ENCODE measurements at regions not wholly inside any gene's neighbourhood (a gene's known extent, or its start where the extent isn't known, plus 50 kb on each side); places are given as distances from the start of the nearest gene placed in this dataset.

GRCh38 chr5:174182111-174182510 is 136.6 kb downstream of the NSG2 start:
- DNase-seq (ENCODE audit: low read depth in 2 of 2) = no peak
- TF ChIP-seq, protein P1, sequence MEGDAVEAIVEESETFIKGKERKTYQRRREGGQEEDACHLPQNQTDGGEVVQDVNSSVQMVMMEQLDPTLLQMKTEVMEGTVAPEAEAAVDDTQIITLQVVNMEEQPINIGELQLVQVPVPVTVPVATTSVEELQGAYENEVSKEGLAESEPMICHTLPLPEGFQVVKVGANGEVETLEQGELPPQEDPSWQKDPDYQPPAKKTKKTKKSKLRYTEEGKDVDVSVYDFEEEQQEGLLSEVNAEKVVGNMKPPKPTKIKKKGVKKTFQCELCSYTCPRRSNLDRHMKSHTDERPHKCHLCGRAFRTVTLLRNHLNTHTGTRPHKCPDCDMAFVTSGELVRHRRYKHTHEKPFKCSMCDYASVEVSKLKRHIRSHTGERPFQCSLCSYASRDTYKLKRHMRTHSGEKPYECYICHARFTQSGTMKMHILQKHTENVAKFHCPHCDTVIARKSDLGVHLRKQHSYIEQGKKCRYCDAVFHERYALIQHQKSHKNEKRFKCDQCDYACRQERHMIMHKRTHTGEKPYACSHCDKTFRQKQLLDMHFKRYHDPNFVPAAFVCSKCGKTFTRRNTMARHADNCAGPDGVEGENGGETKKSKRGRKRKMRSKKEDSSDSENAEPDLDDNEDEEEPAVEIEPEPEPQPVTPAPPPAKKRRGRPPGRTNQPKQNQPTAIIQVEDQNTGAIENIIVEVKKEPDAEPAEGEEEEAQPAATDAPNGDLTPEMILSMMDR (IDR thresholded peaks at IDR 0.05; ENCODE audit: low read depth, low read length) = no peak
- H3K4me3 ChIP-seq (replicated peaks in 1 of 2; ENCODE audit: low read depth in 2 of 2, low read length in 2 of 2) = no peak overlapping the region

- TF ChIP-seq, protein P1 (IDR thresholded peaks at IDR 0.05; ENCODE audit: low read depth, low read length) = no peak
- no peak overlapping the region for H3K4me3 ChIP-seq (replicated peaks in 1 of 2; ENCODE audit: low read depth in 2 of 2, low read length in 2 of 2)
- DNase-seq (ENCODE audit: low read depth in 2 of 2) = no peak
These were observed 138.2 kb downstream of the NSG2 start for GRCh38 chr5:174183701-174184100.

GRCh38 chr5:174185506-174185905 is 140.0 kb downstream of the NSG2 start:
- H3K4me3 ChIP-seq (replicated peaks in 1 of 2; ENCODE audit: low read depth in 2 of 2, low read length in 2 of 2) = no peak overlapping the region
- TF ChIP-seq, protein P1 (IDR thresholded peaks at IDR 0.05; ENCODE audit: low read depth, low read length) = no peak
- DNase-seq (ENCODE audit: low read depth in 2 of 2) = no peak

DNA sequence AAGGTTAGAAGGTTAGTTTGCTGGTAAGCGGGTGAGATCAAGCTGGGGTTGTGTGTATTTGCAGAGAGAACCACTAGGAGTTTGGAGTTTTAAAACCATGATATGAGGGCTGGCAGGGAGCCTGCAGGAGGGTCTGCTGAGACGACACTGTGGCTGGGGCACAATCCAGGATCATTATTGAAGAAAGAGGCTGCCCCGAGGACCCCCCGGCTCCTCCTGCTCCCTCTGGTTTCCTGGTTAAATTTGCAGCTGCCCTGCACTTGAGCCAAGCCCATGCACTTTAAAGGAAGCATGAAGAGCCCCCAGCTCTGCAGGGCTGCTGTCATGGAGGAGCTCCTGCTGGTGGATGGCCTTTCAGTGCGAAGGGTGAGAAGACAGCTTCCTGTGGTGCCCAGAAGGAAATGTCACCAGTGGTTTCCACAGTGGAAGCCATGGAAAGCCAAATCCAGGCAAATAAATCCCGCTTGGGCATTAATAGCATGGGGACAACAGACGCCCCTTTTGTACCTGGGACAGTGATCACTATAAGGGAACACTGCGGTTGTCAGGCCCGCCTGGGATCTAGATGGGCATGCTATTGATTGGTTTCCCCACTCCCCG is 140.7 kb downstream of the NSG2 start:
- no peak for DNase-seq (ENCODE audit: low read depth in 2 of 2)
- TF ChIP-seq, protein P1 (IDR thresholded peaks at IDR 0.05; ENCODE audit: low read depth, low read length) = no peak
- no peak overlapping the region for H3K4me3 ChIP-seq (replicated peaks in 1 of 2; ENCODE audit: low read depth in 2 of 2, low read length in 2 of 2)

DNA sequence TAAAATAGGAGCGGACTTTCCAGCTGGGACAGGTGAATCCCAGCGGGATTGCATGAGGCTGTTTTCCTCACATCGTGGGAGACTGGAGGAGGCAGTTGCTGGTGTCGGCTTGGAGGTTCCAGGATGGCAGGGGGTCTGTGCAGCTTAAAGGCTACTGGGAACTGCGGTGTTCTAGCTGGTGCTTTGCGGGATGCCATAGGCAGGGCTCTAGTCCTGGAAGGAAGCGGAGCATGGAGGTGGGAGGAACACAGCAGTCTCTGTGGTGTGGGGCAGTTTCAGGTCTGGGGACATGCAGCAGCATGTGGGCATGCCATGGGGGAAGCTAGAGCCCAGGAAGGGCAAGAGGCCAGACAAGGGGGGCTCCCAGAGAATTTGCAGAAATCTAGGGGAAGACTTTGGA is 141.5 kb downstream of the NSG2 start:
- no peak for DNase-seq (ENCODE audit: low read depth in 2 of 2)
- TF ChIP-seq, protein P1 (IDR thresholded peaks at IDR 0.05; ENCODE audit: low read depth, low read length) = no peak
- H3K4me3 ChIP-seq (replicated peaks in 1 of 2; ENCODE audit: low read depth in 2 of 2, low read length in 2 of 2) = no peak overlapping the region

- no peak overlapping the region for H3K4me3 ChIP-seq (replicated peaks in 1 of 2; ENCODE audit: low read depth in 2 of 2, low read length in 2 of 2)
- TF ChIP-seq, protein P1 (IDR thresholded peaks at IDR 0.05; ENCODE audit: low read depth, low read length) = no peak
- no peak for DNase-seq (ENCODE audit: low read depth in 2 of 2)
These were observed 142.0 kb downstream of the NSG2 start for GRCh38 chr5:174187481-174187880.

DNA sequence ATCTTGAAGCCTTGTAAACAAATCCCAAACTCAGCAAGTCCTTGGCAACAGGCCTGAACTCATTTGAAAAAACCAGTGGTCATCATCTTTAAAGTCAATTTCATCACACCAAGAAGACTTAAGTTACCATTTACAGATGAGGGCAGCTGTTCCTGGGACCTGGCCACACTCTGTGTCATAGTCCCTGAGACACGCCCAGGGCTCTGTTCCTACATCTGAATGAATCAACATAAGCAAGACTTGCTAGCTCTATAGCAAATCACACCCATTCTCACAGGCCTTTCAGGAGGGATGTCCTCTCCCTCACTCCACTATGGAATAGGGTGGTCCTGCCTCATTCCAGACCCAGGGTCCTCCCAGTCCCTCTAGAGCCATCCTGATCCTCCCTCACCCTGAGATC is 142.8 kb downstream of the NSG2 start:
- TF ChIP-seq, protein P1 (IDR thresholded peaks at IDR 0.05; ENCODE audit: low read depth, low read length) = no peak
- no peak for DNase-seq (ENCODE audit: low read depth in 2 of 2)
- no peak overlapping the region for H3K4me3 ChIP-seq (replicated peaks in 1 of 2; ENCODE audit: low read depth in 2 of 2, low read length in 2 of 2)

Data from cardiac fibroblast (primary cell).